ENCODE measurements at regions not wholly inside any gene's neighbourhood (a gene's known extent, or its start where the extent isn't known, plus 50 kb on each side); places are given as distances from the start of the nearest gene placed in this dataset.

- Histone ChIP-seq H3K4me3 (ENCODE audit: low read length) (no peak overlapping the region), H3F3A (ENCODE audit: insufficient read depth, low read length) (no peaks in the 10 kb centered on the region), H3K9me3 (replicated peaks; ENCODE audit: insufficient read depth, low read length) (no peaks in the 10 kb centered on the region), H3K27me3 (replicated peaks; ENCODE audit: insufficient read depth, low read length) (no peaks in the 10 kb centered on the region), H3K4me2 (ENCODE audit: low read depth, low read length) (no peak overlapping the region), H3K9me2 (replicated peaks; ENCODE audit: insufficient read depth, low read length) (no peaks in the 10 kb centered on the region), H3K9ac (ENCODE audit: low read length) (no peak overlapping the region), H4K20me1 (ENCODE audit: insufficient read depth, low read length) (no peaks in the 10 kb centered on the region), H3K36me3 (replicated peaks; ENCODE audit: insufficient read depth, low read length) (no peaks in the 10 kb centered on the region), H3K4me1 (ENCODE audit: low read length) (no peaks in the 10 kb centered on the region), H3K79me2 (ENCODE audit: low read length) (no peaks in the 10 kb centered on the region), H2AFZ (ENCODE audit: low read length) (no peak overlapping the region), H3K27ac (ENCODE audit: low read length) (no peak overlapping the region)
- DNase-seq = no peak
- TF ChIP-seq, protein P1, sequence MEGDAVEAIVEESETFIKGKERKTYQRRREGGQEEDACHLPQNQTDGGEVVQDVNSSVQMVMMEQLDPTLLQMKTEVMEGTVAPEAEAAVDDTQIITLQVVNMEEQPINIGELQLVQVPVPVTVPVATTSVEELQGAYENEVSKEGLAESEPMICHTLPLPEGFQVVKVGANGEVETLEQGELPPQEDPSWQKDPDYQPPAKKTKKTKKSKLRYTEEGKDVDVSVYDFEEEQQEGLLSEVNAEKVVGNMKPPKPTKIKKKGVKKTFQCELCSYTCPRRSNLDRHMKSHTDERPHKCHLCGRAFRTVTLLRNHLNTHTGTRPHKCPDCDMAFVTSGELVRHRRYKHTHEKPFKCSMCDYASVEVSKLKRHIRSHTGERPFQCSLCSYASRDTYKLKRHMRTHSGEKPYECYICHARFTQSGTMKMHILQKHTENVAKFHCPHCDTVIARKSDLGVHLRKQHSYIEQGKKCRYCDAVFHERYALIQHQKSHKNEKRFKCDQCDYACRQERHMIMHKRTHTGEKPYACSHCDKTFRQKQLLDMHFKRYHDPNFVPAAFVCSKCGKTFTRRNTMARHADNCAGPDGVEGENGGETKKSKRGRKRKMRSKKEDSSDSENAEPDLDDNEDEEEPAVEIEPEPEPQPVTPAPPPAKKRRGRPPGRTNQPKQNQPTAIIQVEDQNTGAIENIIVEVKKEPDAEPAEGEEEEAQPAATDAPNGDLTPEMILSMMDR (IDR thresholded peaks at IDR 0.05; ENCODE audit: low read length) = no peak
- TF ChIP-seq EZH2phosphoT487 (IDR thresholded peaks at IDR 0.05; ENCODE audit: low read length) (no peak), EZH2 (optimal IDR thresholded peaks at IDR 0.05; ENCODE audit: low read depth, low read length) (no peak)
These were observed 88.5 kb upstream of the COPS8 start for GRCh38 chr2:236997069-236997715.

DNA sequence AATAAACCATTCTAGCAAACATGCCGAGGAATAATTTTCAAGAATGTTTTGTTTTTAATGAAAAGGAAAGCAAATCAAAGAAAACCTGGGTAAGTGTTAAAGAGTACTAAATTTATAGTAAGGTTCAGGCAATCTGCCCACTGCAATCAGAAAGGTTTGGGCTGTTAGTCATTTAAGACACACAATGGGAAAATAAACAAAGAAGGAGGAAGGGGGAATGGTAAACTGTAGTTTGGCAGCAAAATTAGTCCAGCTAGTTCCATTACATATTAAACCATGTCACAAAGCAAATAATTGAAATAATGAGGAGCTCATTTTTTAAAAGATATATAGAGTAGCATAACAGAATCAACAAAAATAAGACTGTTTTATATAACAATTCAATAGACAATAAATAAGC lies 87.5 kb upstream of the COPS8 start:
- H3K36me3 ChIP-seq (replicated peaks; ENCODE audit: insufficient read depth, low read length) = no peaks in the 10 kb centered on the region
- no peak for TF ChIP-seq EZH2 (optimal IDR thresholded peaks at IDR 0.05; ENCODE audit: low read depth, low read length)
- TF ChIP-seq, protein P1 (IDR thresholded peaks at IDR 0.05; ENCODE audit: low read length) = no peak
- no peak for TF ChIP-seq EZH2phosphoT487 (IDR thresholded peaks at IDR 0.05; ENCODE audit: low read length)
- H3F3A ChIP-seq (ENCODE audit: insufficient read depth, low read length) = no peaks in the 10 kb centered on the region
- no peaks in the 10 kb centered on the region for H3K27me3 ChIP-seq (replicated peaks; ENCODE audit: insufficient read depth, low read length)
- H3K9me2 ChIP-seq (replicated peaks; ENCODE audit: insufficient read depth, low read length) = no peaks in the 10 kb centered on the region
- no peak overlapping the region for H2AFZ ChIP-seq (ENCODE audit: low read length)
- no peaks in the 10 kb centered on the region for H3K4me1 ChIP-seq (ENCODE audit: low read length)
- H3K79me2 ChIP-seq (ENCODE audit: low read length) = no peaks in the 10 kb centered on the region
- H3K9ac ChIP-seq (ENCODE audit: low read length) = no peak overlapping the region
- no peak overlapping the region for H3K4me3 ChIP-seq (ENCODE audit: low read length)
- DNase-seq = no peak
- no peaks in the 10 kb centered on the region for H3K9me3 ChIP-seq (replicated peaks; ENCODE audit: insufficient read depth, low read length)
- H4K20me1 ChIP-seq (ENCODE audit: insufficient read depth, low read length) = no peaks in the 10 kb centered on the region
- no peak overlapping the region for H3K4me2 ChIP-seq (ENCODE audit: low read depth, low read length)
- H3K27ac ChIP-seq (ENCODE audit: low read length) = no peak overlapping the region

GRCh38 chr2:236998758-236999157 lies 86.9 kb upstream of the COPS8 start:
- H3K79me2 ChIP-seq (ENCODE audit: low read length) = no peaks in the 10 kb centered on the region
- no peaks in the 10 kb centered on the region for H3K4me1 ChIP-seq (ENCODE audit: low read length)
- no peak overlapping the region for H3K9ac ChIP-seq (ENCODE audit: low read length)
- H3K4me3 ChIP-seq (ENCODE audit: low read length) = no peak overlapping the region
- H3K9me2 ChIP-seq (replicated peaks; ENCODE audit: insufficient read depth, low read length) = no peaks in the 10 kb centered on the region
- TF ChIP-seq EZH2phosphoT487 (IDR thresholded peaks at IDR 0.05; ENCODE audit: low read length) = no peak
- TF ChIP-seq, protein P1 (IDR thresholded peaks at IDR 0.05; ENCODE audit: low read length) = no peak
- no peak for TF ChIP-seq EZH2 (optimal IDR thresholded peaks at IDR 0.05; ENCODE audit: low read depth, low read length)
- no peak overlapping the region for H2AFZ ChIP-seq (ENCODE audit: low read length)
- no peak overlapping the region for H3K4me2 ChIP-seq (ENCODE audit: low read depth, low read length)
- no peaks in the 10 kb centered on the region for H3K27me3 ChIP-seq (replicated peaks; ENCODE audit: insufficient read depth, low read length)
- H3K9me3 ChIP-seq (replicated peaks; ENCODE audit: insufficient read depth, low read length) = no peaks in the 10 kb centered on the region
- no peaks in the 10 kb centered on the region for H4K20me1 ChIP-seq (ENCODE audit: insufficient read depth, low read length)
- no peak overlapping the region for H3K27ac ChIP-seq (ENCODE audit: low read length)
- no peaks in the 10 kb centered on the region for H3F3A ChIP-seq (ENCODE audit: insufficient read depth, low read length)
- H3K36me3 ChIP-seq (replicated peaks; ENCODE audit: insufficient read depth, low read length) = no peaks in the 10 kb centered on the region
- no peak for DNase-seq
